Testis (tissue), 2 donors: ENCODE measurements at regions not wholly inside any gene's neighbourhood (a gene's known extent, or its start where the extent isn't known, plus 50 kb on each side); places are given as distances from the start of the nearest gene placed in this dataset.

ENCODE experiments used
- DNase-seq: peaks from one replicate; pipeline ENCODE4 v3.0.0-alpha.2; 2019
- H3K27ac ChIP-seq, 2 donors: fragments of 200-600 bp; sonication (generic); one replicate each; pipeline ENCODE4 v1.5.1; 2019
- H3K27me3 ChIP-seq: fragments of 200-600 bp; sonication (generic); one replicate; pipeline ENCODE4 v1.5.1; 2019
- H3K36me3 ChIP-seq: fragments of 200-600 bp; sonication (generic); one replicate; pipeline ENCODE4 v1.5.1; 2017; ENCODE audit warnings: low read depth; ENCODE audit errors: missing control alignments
- H3K4me1 ChIP-seq: fragments of 200-600 bp; sonication (generic); one replicate; pipeline ENCODE4 v1.5.1; 2019
- H3K4me3 ChIP-seq, 2 donors: fragments of 200-600 bp; sonication (generic); one replicate each; pipeline ENCODE4 v1.5.1; 2017 to 2019
- H3K9me3 ChIP-seq: fragments of 200-600 bp; sonication (generic); one replicate; pipeline ENCODE4 v1.5.1; 2017
- POLR2A ChIP-seq: fragments of 450-650 bp; IDR thresholded peaks from one replicate; pipeline ENCODE4 v1.6.1; 2017; ENCODE audit warnings: antibody characterized with exemption, mild to moderate bottlenecking, moderate library complexity
- WGBS, 2 donors: methylation state at CpG; one replicate each; pipeline ENCODE4 v1.1.5; 2018; 5-methylcytosine and 5-hydroxymethylcytosine counted together
- intact Hi-C: fragments of 100-400 bp; cut with DNase I; formaldehyde crosslinking; loops from one replicate; pipeline ENCODE4 v1.15.1; 2023; ENCODE audit warnings: low total_unique reads
- TF ChIP-seq, protein P1 (sequence below), 3 experiments: fragments of 450-650 bp in 2 of 3; fragments of 200-600 bp in 1 of 3; sonication (generic) in 1 of 3; IDR thresholded peaks; one replicate each; pipeline ENCODE4 v1.5.1; 2016 to 2019; ENCODE audit warnings: antibody characterized with exemption in 3 of 3, mild to moderate bottlenecking in 2 of 3, moderate library complexity in 1 of 3

- Histone ChIP-seq H3K36me3 (no peaks in the 10 kb centered on the region), H3K27me3 (no peaks in the 10 kb centered on the region), H3K27ac (no peak overlapping the region), H3K9me3 (no peaks in the 10 kb centered on the region), H3K4me3 (no peak overlapping the region), H3K4me1 (no peaks in the 10 kb centered on the region)
- intact Hi-C loops: no loop called here
- TF ChIP-seq POLR2A: no peak
- TF ChIP-seq, protein P1, sequence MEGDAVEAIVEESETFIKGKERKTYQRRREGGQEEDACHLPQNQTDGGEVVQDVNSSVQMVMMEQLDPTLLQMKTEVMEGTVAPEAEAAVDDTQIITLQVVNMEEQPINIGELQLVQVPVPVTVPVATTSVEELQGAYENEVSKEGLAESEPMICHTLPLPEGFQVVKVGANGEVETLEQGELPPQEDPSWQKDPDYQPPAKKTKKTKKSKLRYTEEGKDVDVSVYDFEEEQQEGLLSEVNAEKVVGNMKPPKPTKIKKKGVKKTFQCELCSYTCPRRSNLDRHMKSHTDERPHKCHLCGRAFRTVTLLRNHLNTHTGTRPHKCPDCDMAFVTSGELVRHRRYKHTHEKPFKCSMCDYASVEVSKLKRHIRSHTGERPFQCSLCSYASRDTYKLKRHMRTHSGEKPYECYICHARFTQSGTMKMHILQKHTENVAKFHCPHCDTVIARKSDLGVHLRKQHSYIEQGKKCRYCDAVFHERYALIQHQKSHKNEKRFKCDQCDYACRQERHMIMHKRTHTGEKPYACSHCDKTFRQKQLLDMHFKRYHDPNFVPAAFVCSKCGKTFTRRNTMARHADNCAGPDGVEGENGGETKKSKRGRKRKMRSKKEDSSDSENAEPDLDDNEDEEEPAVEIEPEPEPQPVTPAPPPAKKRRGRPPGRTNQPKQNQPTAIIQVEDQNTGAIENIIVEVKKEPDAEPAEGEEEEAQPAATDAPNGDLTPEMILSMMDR (IDR thresholded peaks at IDR 0.05): no peak
- DNase-seq: no peak
These were observed 110.0 kb upstream of the GPC3 start for GRCh38 chrX:134095366-134095765.

- Histone ChIP-seq H3K4me3 (no peak overlapping the region), H3K36me3 (no peaks in the 10 kb centered on the region), H3K27me3 (no peaks in the 10 kb centered on the region), H3K9me3 (no peaks in the 10 kb centered on the region), H3K27ac (no peak overlapping the region), H3K4me1 (no peaks in the 10 kb centered on the region)
- intact Hi-C loops: no loop called here
- no peak for DNase-seq
- TF ChIP-seq, protein P1 (IDR thresholded peaks at IDR 0.05): no peak
- no peak for TF ChIP-seq POLR2A
These were observed 116.2 kb upstream of the GPC3 start for GRCh38 chrX:134101636-134102035.

DNA sequence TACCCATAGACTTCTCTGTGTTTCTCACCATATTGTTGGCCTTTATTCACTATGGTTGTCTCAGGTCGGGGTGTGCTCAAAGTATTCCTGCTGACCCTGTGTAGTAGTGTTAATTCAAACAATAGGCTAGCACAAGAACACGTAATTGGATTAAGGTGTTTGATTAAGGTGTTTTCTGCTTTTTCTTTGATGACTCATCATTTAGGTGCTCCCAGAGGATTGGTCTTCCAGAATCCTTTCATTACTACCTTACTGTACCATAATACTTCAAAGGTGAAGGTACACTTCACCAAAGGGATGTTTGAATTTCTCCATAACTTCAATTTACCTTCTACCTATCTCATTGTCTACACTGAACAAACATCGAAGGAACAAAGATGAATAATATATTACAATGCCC is 121.7 kb upstream of the CCDC160 start:
- Histone ChIP-seq H3K9me3 (no peaks in the 10 kb centered on the region), H3K36me3 (no peaks in the 10 kb centered on the region), H3K4me3 (no peak overlapping the region), H3K4me1 (no peaks in the 10 kb centered on the region), H3K27ac (no peak overlapping the region), H3K27me3 (no peaks in the 10 kb centered on the region)
- intact Hi-C loops: no loop called here
- no peak for DNase-seq
- TF ChIP-seq, protein P1 (IDR thresholded peaks at IDR 0.05): no peak
- TF ChIP-seq POLR2A: no peak
- WGBS, 2 donors: 83 to 93% methylated on average over 3 of the region's 3 CpGs

DNA sequence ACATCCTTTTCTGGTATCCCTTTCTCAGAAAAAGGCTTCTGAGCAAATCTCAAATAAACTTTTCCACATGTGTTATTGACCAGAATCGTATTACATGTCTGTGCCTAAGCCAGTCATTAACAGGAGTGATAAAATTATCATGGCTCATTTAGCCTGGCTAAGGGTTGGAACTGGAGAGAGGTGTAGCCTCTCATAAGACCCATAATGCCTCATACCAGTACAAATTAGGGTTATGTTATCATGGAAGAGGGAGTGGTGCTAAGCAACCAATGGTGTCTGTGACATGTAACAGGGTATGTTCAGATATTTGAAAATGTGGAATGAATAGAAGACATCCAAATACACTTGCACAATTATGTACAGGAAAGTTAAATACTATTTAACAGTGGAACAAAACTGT is 99.6 kb upstream of the CCDC160 start:
- no peak overlapping the region for H3K27ac ChIP-seq
- H3K9me3 ChIP-seq: no peaks in the 10 kb centered on the region
- no peak for TF ChIP-seq POLR2A
- TF ChIP-seq, protein P1 (IDR thresholded peaks at IDR 0.05): no peak
- no peak for DNase-seq
- intact Hi-C loops: no loop called here
- H3K36me3 ChIP-seq: no peaks in the 10 kb centered on the region
- H3K4me3 ChIP-seq: no peak overlapping the region
- no peaks in the 10 kb centered on the region for H3K27me3 ChIP-seq
- 67 to 83% methylated on average over 1 of the region's 1 CpG for WGBS, 2 donors
- no peaks in the 10 kb centered on the region for H3K4me1 ChIP-seq

DNA sequence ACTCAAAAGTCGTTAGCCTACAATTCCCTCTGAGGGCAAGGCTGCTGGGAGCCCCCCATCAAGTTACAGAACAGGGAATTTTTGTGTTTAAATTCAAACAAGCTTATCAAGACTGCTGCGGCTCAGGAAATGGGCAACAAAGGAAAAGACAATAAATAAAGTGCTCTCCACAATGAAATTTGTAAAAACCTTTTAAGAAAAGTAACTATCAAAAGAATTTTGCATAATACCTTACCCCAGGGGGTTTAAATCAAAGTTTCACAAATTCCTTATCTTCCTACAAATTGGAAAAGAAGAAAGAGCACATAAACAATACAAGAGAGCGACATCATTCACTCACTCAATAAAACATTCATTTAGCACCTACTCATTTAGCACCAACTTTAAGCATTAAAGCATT is 97.9 kb upstream of the CCDC160 start:
- WGBS, 2 donors: 54 to 64% methylated on average over 3 of the region's 3 CpGs
- no peak for DNase-seq
- no peak overlapping the region for H3K4me3 ChIP-seq
- TF ChIP-seq POLR2A: no peak
- TF ChIP-seq, protein P1 (IDR thresholded peaks at IDR 0.05): no peak
- no peaks in the 10 kb centered on the region for H3K27me3 ChIP-seq
- intact Hi-C loops: no loop called here
- no peak overlapping the region for H3K27ac ChIP-seq
- H3K4me1 ChIP-seq: no peaks in the 10 kb centered on the region
- no peaks in the 10 kb centered on the region for H3K36me3 ChIP-seq
- H3K9me3 ChIP-seq: no peaks in the 10 kb centered on the region
